ENCODE measurements at regions not wholly inside any gene's neighbourhood (a gene's known extent, or its start where the extent isn't known, plus 50 kb on each side); places are given as distances from the start of the nearest gene placed in this dataset.

DNA sequence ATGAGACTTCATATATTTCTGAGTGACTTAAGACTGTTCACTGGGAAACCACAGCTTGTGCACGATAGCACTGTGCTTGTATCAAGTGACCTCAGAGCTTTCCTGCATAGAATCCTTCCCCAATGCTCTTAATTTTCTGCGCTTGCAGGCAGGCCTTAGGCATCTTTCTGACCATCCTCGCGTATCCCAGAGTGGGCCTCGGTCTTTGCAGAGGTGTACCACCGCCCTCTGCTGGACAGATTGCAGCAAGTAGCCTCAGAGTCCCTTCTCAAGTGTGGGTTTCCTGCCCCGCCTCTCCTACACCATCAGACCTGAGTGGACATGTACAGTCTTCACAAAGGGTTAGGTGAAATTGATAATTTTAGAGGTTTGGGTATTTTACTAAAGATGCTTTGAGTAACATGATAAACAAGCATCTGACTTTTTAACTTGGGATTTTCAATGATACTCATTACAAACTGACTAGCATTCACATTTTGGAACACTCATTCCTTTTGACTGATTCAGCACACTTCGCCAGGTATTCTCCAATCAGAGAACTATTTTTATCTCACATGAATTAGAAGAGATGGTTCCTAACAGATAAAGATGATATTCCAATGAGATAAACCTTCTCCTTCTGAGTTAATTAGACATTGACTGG lies 246.5 kb upstream of the USP25 start (continued):
- TF ChIP-seq, protein P1, sequence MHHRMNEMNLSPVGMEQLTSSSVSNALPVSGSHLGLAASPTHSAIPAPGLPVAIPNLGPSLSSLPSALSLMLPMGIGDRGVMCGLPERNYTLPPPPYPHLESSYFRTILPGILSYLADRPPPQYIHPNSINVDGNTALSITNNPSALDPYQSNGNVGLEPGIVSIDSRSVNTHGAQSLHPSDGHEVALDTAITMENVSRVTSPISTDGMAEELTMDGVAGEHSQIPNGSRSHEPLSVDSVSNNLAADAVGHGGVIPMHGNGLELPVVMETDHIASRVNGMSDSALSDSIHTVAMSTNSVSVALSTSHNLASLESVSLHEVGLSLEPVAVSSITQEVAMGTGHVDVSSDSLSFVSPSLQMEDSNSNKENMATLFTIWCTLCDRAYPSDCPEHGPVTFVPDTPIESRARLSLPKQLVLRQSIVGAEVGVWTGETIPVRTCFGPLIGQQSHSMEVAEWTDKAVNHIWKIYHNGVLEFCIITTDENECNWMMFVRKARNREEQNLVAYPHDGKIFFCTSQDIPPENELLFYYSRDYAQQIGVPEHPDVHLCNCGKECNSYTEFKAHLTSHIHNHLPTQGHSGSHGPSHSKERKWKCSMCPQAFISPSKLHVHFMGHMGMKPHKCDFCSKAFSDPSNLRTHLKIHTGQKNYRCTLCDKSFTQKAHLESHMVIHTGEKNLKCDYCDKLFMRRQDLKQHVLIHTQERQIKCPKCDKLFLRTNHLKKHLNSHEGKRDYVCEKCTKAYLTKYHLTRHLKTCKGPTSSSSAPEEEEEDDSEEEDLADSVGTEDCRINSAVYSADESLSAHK (CRISPR knock-in tag; IDR thresholded peaks at IDR 0.05; ENCODE audit: borderline replicate concordance): no peak
- TF ChIP-seq, protein P2, sequence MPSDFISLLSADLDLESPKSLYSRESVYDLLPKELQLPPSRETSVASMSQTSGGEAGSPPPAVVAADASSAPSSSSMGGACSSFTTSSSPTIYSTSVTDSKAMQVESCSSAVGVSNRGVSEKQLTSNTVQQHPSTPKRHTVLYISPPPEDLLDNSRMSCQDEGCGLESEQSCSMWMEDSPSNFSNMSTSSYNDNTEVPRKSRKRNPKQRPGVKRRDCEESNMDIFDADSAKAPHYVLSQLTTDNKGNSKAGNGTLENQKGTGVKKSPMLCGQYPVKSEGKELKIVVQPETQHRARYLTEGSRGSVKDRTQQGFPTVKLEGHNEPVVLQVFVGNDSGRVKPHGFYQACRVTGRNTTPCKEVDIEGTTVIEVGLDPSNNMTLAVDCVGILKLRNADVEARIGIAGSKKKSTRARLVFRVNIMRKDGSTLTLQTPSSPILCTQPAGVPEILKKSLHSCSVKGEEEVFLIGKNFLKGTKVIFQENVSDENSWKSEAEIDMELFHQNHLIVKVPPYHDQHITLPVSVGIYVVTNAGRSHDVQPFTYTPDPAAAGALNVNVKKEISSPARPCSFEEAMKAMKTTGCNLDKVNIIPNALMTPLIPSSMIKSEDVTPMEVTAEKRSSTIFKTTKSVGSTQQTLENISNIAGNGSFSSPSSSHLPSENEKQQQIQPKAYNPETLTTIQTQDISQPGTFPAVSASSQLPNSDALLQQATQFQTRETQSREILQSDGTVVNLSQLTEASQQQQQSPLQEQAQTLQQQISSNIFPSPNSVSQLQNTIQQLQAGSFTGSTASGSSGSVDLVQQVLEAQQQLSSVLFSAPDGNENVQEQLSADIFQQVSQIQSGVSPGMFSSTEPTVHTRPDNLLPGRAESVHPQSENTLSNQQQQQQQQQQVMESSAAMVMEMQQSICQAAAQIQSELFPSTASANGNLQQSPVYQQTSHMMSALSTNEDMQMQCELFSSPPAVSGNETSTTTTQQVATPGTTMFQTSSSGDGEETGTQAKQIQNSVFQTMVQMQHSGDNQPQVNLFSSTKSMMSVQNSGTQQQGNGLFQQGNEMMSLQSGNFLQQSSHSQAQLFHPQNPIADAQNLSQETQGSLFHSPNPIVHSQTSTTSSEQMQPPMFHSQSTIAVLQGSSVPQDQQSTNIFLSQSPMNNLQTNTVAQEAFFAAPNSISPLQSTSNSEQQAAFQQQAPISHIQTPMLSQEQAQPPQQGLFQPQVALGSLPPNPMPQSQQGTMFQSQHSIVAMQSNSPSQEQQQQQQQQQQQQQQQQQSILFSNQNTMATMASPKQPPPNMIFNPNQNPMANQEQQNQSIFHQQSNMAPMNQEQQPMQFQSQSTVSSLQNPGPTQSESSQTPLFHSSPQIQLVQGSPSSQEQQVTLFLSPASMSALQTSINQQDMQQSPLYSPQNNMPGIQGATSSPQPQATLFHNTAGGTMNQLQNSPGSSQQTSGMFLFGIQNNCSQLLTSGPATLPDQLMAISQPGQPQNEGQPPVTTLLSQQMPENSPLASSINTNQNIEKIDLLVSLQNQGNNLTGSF (CRISPR knock-in tag; IDR thresholded peaks at IDR 0.05): no peak
- TF ChIP-seq TCF7L2 (IDR thresholded peaks at IDR 0.05; ENCODE audit: low read depth, low read length): no peak
- no peak for TF ChIP-seq NCOR1 (IDR thresholded peaks at IDR 0.05; ENCODE audit: borderline replicate concordance, low read length)
- TF ChIP-seq, protein P3, sequence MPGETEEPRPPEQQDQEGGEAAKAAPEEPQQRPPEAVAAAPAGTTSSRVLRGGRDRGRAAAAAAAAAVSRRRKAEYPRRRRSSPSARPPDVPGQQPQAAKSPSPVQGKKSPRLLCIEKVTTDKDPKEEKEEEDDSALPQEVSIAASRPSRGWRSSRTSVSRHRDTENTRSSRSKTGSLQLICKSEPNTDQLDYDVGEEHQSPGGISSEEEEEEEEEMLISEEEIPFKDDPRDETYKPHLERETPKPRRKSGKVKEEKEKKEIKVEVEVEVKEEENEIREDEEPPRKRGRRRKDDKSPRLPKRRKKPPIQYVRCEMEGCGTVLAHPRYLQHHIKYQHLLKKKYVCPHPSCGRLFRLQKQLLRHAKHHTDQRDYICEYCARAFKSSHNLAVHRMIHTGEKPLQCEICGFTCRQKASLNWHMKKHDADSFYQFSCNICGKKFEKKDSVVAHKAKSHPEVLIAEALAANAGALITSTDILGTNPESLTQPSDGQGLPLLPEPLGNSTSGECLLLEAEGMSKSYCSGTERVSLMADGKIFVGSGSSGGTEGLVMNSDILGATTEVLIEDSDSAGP (CRISPR knock-in tag; IDR thresholded peaks at IDR 0.05; ENCODE audit: borderline replicate concordance): peak; percentile 29; the same call in 1 of the 2 replicates
- no peak for TF ChIP-seq ZNF225 (CRISPR knock-in tag; IDR thresholded peaks at IDR 0.05)
- TF ChIP-seq ZBTB42 (CRISPR knock-in tag; IDR thresholded peaks at IDR 0.05): no peak
- no peak for TF ChIP-seq CHD2 (IDR thresholded peaks at IDR 0.05; ENCODE audit: low read depth, low read length)
- TF ChIP-seq HMG20B (CRISPR knock-in tag; conservative IDR thresholded peaks at IDR 0.05): no peak
- TF ChIP-seq, protein P4, sequence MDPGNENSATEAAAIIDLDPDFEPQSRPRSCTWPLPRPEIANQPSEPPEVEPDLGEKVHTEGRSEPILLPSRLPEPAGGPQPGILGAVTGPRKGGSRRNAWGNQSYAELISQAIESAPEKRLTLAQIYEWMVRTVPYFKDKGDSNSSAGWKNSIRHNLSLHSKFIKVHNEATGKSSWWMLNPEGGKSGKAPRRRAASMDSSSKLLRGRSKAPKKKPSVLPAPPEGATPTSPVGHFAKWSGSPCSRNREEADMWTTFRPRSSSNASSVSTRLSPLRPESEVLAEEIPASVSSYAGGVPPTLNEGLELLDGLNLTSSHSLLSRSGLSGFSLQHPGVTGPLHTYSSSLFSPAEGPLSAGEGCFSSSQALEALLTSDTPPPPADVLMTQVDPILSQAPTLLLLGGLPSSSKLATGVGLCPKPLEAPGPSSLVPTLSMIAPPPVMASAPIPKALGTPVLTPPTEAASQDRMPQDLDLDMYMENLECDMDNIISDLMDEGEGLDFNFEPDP (CRISPR knock-in tag; conservative IDR thresholded peaks at IDR 0.05): no peak
- no peak for TF ChIP-seq ZNF672 (CRISPR knock-in tag; IDR thresholded peaks at IDR 0.05)
- TF ChIP-seq FOSL1 (CRISPR knock-in tag; IDR thresholded peaks at IDR 0.05; ENCODE audit: borderline replicate concordance): no peak
- TF ChIP-seq RFXAP (CRISPR knock-in tag; IDR thresholded peaks at IDR 0.05; ENCODE audit: borderline replicate concordance): no peak
- no peak for TF ChIP-seq ARID2 (CRISPR knock-in tag; IDR thresholded peaks at IDR 0.05; ENCODE audit: borderline replicate concordance)
- no peak for TF ChIP-seq ZNF773 (CRISPR knock-in tag; IDR thresholded peaks at IDR 0.05; ENCODE audit: borderline replicate concordance)
- TF ChIP-seq ISX (CRISPR knock-in tag; conservative IDR thresholded peaks at IDR 0.05): no peak
- TF ChIP-seq RFXANK (CRISPR knock-in tag; IDR thresholded peaks at IDR 0.05): no peak
- no peak for TF ChIP-seq ZFP82 (CRISPR knock-in tag; IDR thresholded peaks at IDR 0.05; ENCODE audit: borderline replicate concordance)
- TF ChIP-seq, protein P5, sequence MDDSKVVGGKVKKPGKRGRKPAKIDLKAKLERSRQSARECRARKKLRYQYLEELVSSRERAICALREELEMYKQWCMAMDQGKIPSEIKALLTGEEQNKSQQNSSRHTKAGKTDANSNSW (CRISPR knock-in tag; IDR thresholded peaks at IDR 0.05; ENCODE audit: borderline replicate concordance): no peak
- no peak for TF ChIP-seq NPAS2 (CRISPR knock-in tag; IDR thresholded peaks at IDR 0.05; ENCODE audit: borderline replicate concordance)
